Thyroid gland (tissue), 4 donors: ENCODE measurements at regions not wholly inside any gene's neighbourhood (a gene's known extent, or its start where the extent isn't known, plus 50 kb on each side); places are given as distances from the start of the nearest gene placed in this dataset.
A peak's percentile ranks its signal among the peaks of the same experiment; 100 is the strongest.

Source experiments
- DNase-seq, 2 donors: peaks; one replicate each; pipeline ENCODE4 v3.0.0-alpha.2; 2019
- H3K27ac ChIP-seq, 3 donors: fragments of 200-600 bp; sonication (generic); 1 replicate in 2 of 3; 2 replicates in 1 of 3; pipeline ENCODE4 v1.5.1; 2016 to 2019; ENCODE audit warnings: mild to moderate bottlenecking in 1 of 3, moderate library complexity in 1 of 3
- H3K27me3 ChIP-seq: fragments of 200-600 bp; sonication (generic); one replicate; pipeline ENCODE4 v1.5.1; 2019
- H3K36me3 ChIP-seq, 2 donors: fragments of 200-600 bp; sonication (generic); one replicate each; pipeline ENCODE4 v1.5.1; 2016 to 2019
- H3K4me1 ChIP-seq, 2 donors: fragments of 200-600 bp; sonication (generic); one replicate each; pipeline ENCODE4 v1.5.1; 2017 to 2019
- H3K4me3 ChIP-seq, 3 donors: fragments of 200-600 bp; sonication (generic); replicated peaks in 1 of 3; 1 replicate in 2 of 3; 2 replicates in 1 of 3; pipeline ENCODE4 v1.5.1; 2016; ENCODE audit warnings: mild to moderate bottlenecking in 1 of 3
- H3K9me3 ChIP-seq: fragments of 200-600 bp; sonication (generic); one replicate; pipeline ENCODE4 v1.5.1; 2017
- CTCF ChIP-seq, 6 experiments: fragments of 200-600 bp in 3 of 6; fragments of 450-650 bp in 3 of 6; sonication (generic) in 3 of 6; IDR thresholded peaks; one replicate each; pipeline ENCODE4 v1.5.1; 2016 to 2019; ENCODE audit warnings: antibody characterized with exemption in 6 of 6, mild to moderate bottlenecking in 2 of 6, inconsistent platforms in 1 of 6, moderate library complexity in 1 of 6
- POLR2A ChIP-seq, 2 donors: fragments of 450-650 bp; IDR thresholded peaks; one replicate each; pipeline ENCODE4 v1.6.1; 2017; ENCODE audit warnings: antibody characterized with exemption in 2 of 2, mild to moderate bottlenecking in 2 of 2, moderate library complexity in 1 of 2
- WGBS, 2 donors: methylation state at CpG; one replicate each; pipeline ENCODE4 v1.1.5; 2017; 5-methylcytosine and 5-hydroxymethylcytosine counted together
- intact Hi-C: fragments of 100-400 bp; cut with DNase I; formaldehyde crosslinking; loops from one replicate; pipeline ENCODE4 v1.15.1; 2023

- peaks cover 19% of the 10 kb centered on the region in 2 donors for H3K4me1 ChIP-seq
- H3K27ac ChIP-seq: no peak overlapping the region
- WGBS, 2 donors: 81 to 86% methylated on average over 18 of the region's 18 CpGs
- intact Hi-C loops: no loop called here
- H3K27me3 ChIP-seq: no peaks in the 10 kb centered on the region
- no peak for TF ChIP-seq POLR2A (IDR thresholded peaks at IDR 0.05)
- no peak for TF ChIP-seq CTCF (IDR thresholded peaks at IDR 0.05)
- no peaks in the 10 kb centered on the region for H3K9me3 ChIP-seq
- no peak overlapping the region for H3K4me3 ChIP-seq
- no peak for DNase-seq
- no peaks in the 10 kb centered on the region for H3K36me3 ChIP-seq
These were observed 438.7 kb upstream of the SALL3 start for GRCh38 chr18:78540636-78541529.

DNA sequence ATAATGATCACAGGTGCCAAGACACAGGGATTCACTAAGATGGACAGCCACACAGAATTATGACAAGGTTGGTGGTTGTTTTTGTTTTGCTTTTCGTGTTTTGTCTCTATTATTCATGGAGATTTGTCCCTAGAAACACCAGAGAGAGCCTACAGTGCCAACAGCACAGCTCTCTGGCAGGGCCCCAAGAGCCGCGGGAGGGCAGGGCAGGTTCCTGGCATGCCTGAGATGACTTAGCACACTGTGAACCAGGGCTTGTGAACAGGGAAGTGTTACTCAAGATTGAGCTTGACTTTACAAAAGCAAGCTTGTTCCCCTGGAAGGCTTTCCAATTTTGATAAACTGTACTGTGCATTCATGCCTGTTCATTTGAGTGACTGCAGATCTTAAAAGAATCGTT, 437.4 kb upstream of the SALL3 start:
- Histone ChIP-seq H3K4me1 (peaks cover 19% of the 10 kb centered on the region in 2 donors), H3K9me3 (no peaks in the 10 kb centered on the region), H3K4me3 (no peak overlapping the region), H3K27me3 (no peaks in the 10 kb centered on the region), H3K27ac (peak overlapping the region; percentile 43 to 67 (median 58)), H3K36me3 (no peaks in the 10 kb centered on the region)
- 9 to 16% methylated on average over 4 of the region's 4 CpGs for WGBS, 2 donors
- DNase-seq: peak; percentile 97 to 98
- TF ChIP-seq CTCF (IDR thresholded peaks at IDR 0.05) (no peak), POLR2A (IDR thresholded peaks at IDR 0.05) (no peak)
- intact Hi-C loops: no loop called here

GRCh38 chr18:78543201-78543725, 436.4 kb upstream of the SALL3 start:
- Histone ChIP-seq H3K27me3 (no peaks in the 10 kb centered on the region), H3K36me3 (no peaks in the 10 kb centered on the region), H3K4me3 (no peak overlapping the region), H3K27ac (peak overlapping the region; percentile 14 to 67 (median 54)), H3K4me1 (peaks cover 19% of the 10 kb centered on the region in 2 donors), H3K9me3 (no peaks in the 10 kb centered on the region)
- intact Hi-C loops: no loop called here
- no peak for TF ChIP-seq CTCF (IDR thresholded peaks at IDR 0.05)
- TF ChIP-seq POLR2A (IDR thresholded peaks at IDR 0.05): no peak
- DNase-seq: no peak
- WGBS, 2 donors: 91 to 93% methylated on average over 9 of the region's 9 CpGs

- Histone ChIP-seq H3K4me1 (peaks cover 19% of the 10 kb centered on the region in 2 donors), H3K27ac (no peak overlapping the region), H3K27me3 (no peaks in the 10 kb centered on the region), H3K4me3 (no peak overlapping the region), H3K9me3 (no peaks in the 10 kb centered on the region), H3K36me3 (no peaks in the 10 kb centered on the region)
- WGBS, 2 donors: 76% methylated on average over 5 of the region's 5 CpGs
- no peak for DNase-seq
- intact Hi-C loops: no loop called here
- TF ChIP-seq POLR2A (IDR thresholded peaks at IDR 0.05) (no peak), CTCF (IDR thresholded peaks at IDR 0.05) (no peak)
These were observed 433.3 kb upstream of the SALL3 start for GRCh38 chr18:78546281-78546680.

- WGBS, 2 donors: 88 to 93% methylated on average over 8 to 19 of the region's 19 CpGs
- H3K36me3 ChIP-seq: no peaks in the 10 kb centered on the region
- no peaks in the 10 kb centered on the region for H3K27me3 ChIP-seq
- intact Hi-C loops: no loop called here
- H3K4me1 ChIP-seq: peaks cover 5 to 6% of the 10 kb centered on the region in 2 donors
- H3K27ac ChIP-seq: no peak overlapping the region
- no peaks in the 10 kb centered on the region for H3K9me3 ChIP-seq
- no peak overlapping the region for H3K4me3 ChIP-seq
- DNase-seq: no peak
- TF ChIP-seq CTCF (IDR thresholded peaks at IDR 0.05) (no peak), POLR2A (IDR thresholded peaks at IDR 0.05) (no peak)
These were observed 431.8 kb upstream of the SALL3 start for GRCh38 chr18:78547817-78548216.
